ENCODE measurements at regions not wholly inside any gene's neighbourhood (a gene's known extent, or its start where the extent isn't known, plus 50 kb on each side); places are given as distances from the start of the nearest gene placed in this dataset.

DNA sequence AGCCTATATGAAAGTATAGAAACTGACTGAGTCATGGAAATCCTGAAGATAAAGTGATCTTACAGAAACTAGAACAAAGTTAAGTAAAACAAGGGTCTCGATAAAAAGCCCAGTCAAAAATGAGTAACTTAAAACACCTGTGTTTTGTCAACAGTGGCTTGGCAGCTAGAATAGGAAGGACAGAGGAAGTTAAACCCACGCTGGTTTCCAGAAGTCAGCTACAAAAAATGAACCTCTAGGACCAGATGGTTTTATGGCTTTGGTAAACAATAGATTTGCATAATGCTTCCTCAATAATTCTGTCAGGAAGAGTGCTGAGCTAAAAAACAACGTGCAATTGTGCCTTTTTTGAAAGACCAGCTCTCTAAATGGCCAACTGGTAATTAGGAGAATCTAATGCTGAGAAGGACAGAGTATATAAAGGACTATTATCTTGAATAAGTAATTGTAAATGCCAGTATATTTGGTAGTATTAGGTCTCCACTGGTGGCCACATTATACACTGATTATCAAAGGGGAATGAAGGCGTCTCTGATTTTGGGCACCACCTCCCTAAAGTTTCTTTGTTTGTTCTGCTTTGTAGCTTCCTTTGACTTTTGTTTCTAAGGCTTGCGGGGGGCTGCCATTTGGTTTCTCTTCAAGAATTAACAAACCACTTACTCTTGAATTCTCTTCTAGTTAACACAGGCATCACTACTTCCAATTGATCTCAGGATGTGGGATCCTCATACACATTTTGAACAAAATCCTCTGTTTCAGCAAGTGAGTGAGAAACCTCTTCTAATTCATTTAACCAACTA is 72.2 kb upstream of the PPP3CA start:
- TF ChIP-seq HNF4G (IDR thresholded peaks at IDR 0.05; ENCODE audit: borderline replicate concordance, low read depth, low read length) (no peak), HNF4G (CRISPR knock-in tag; IDR thresholded peaks at IDR 0.05; ENCODE audit: borderline replicate concordance, low read depth) (no peak), EZH2 (conservative IDR thresholded peaks at IDR 0.05; ENCODE audit: low read depth, low read length) (no peak), ZNF274 (CRISPR knock-in tag; IDR thresholded peaks at IDR 0.05) (no peak), MYC (CRISPR knock-in tag; IDR thresholded peaks at IDR 0.05; ENCODE audit: borderline replicate concordance) (no peak), STAG1 (CRISPR knock-in tag; IDR thresholded peaks at IDR 0.05) (no peak), ZNF451 (CRISPR knock-in tag; IDR thresholded peaks at IDR 0.05) (no peak), HNRNPL (IDR thresholded peaks at IDR 0.05; ENCODE audit: low read depth, low read length) (no peak), ERF (CRISPR knock-in tag; IDR thresholded peaks at IDR 0.05) (no peak), NFE2L1 (CRISPR knock-in tag; IDR thresholded peaks at IDR 0.05; ENCODE audit: borderline replicate concordance) (no peak)
- TF ChIP-seq, protein P1, sequence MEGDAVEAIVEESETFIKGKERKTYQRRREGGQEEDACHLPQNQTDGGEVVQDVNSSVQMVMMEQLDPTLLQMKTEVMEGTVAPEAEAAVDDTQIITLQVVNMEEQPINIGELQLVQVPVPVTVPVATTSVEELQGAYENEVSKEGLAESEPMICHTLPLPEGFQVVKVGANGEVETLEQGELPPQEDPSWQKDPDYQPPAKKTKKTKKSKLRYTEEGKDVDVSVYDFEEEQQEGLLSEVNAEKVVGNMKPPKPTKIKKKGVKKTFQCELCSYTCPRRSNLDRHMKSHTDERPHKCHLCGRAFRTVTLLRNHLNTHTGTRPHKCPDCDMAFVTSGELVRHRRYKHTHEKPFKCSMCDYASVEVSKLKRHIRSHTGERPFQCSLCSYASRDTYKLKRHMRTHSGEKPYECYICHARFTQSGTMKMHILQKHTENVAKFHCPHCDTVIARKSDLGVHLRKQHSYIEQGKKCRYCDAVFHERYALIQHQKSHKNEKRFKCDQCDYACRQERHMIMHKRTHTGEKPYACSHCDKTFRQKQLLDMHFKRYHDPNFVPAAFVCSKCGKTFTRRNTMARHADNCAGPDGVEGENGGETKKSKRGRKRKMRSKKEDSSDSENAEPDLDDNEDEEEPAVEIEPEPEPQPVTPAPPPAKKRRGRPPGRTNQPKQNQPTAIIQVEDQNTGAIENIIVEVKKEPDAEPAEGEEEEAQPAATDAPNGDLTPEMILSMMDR (CRISPR knock-in tag; IDR thresholded peaks at IDR 0.05) = no peak
